Stomach smooth muscle (tissue), 2 donors: ENCODE measurements at regions not wholly inside any gene's neighbourhood (a gene's known extent, or its start where the extent isn't known, plus 50 kb on each side); places are given as distances from the start of the nearest gene placed in this dataset.

Source experiments
- H3K27ac ChIP-seq: one replicate; pipeline ENCODE4 v1.7.0; 2013; ENCODE audit warnings: mild to moderate bottlenecking, low read length, inconsistent platforms
- H3K27me3 ChIP-seq, 2 donors: one replicate each; pipeline ENCODE4 v1.7.0; 2013; ENCODE audit warnings: low read length in 2 of 2; ENCODE audit not compliant: insufficient read depth in 2 of 2, control insufficient read depth in 1 of 2
- H3K36me3 ChIP-seq, 2 donors: one replicate each; pipeline ENCODE4 v1.7.0; 2013; ENCODE audit warnings: low read length in 2 of 2; ENCODE audit not compliant: control insufficient read depth in 2 of 2, insufficient read depth in 2 of 2
- H3K4me1 ChIP-seq: one replicate; pipeline ENCODE4 v1.7.0; 2013; ENCODE audit warnings: low read length; ENCODE audit not compliant: control insufficient read depth, insufficient read depth
- H3K4me3 ChIP-seq, 2 donors: one replicate each; pipeline ENCODE4 v1.7.0; 2013; ENCODE audit warnings: low read length in 2 of 2
- H3K9ac ChIP-seq, 2 donors: one replicate each; pipeline ENCODE4 v1.7.0; 2013; ENCODE audit warnings: low read length in 2 of 2, mild to moderate bottlenecking in 1 of 2
- H3K9me3 ChIP-seq, 2 donors: one replicate each; pipeline ENCODE4 v1.7.0; 2013; ENCODE audit warnings: low read length in 2 of 2; ENCODE audit not compliant: control insufficient read depth in 2 of 2
- donor health status: healthy.
- donor health status: Pancreatic carcinoma.

DNA sequence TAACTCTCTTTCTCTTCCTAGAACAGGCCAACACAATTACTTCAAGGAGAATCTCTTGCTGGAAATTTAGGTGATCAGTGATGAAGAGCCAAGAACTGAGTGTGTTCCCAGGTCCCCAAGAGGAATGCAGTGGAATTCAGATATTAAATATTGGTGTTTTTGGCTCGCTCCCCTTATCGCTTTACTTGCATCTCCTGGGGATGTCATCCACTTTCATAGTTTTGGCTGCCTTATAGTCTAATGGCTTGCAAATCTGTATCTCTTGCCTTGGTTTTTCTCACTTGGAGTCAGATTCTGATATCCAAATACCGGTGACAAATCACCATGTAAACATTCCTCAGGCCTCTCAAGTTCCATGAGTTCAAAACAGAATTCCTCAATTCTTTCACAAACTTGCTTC is 151.0 kb upstream of the C1orf87 start:
- Histone ChIP-seq H3K27ac (no peak overlapping the region), H3K4me1 (peaks cover 3% of the 10 kb centered on the region), H3K4me3 (no peak overlapping the region), H3K9ac (no peak overlapping the region), H3K36me3 (no peaks in the 10 kb centered on the region), H3K27me3 (no peaks in the 10 kb centered on the region), H3K9me3 (no peaks in the 10 kb centered on the region)

DNA sequence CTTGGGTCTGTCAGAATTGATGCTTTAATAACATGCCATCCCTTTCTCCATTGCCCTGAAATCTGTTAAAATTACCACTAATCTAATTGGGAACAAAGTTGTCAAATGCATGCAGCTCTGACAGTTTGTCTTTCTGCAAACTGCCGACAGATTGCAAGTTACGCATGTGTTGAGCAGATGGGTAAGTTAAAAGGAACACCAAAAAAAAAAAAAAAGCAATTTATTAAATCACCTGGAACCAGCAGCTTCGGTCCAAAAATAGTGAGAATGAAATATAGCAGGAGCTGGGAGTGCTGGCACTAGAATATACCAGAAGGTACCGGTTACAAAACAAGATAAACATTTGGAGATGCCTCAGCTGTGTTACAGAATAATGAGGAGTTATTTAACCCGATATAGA is 149.6 kb upstream of the C1orf87 start:
- Histone ChIP-seq H3K36me3 (no peaks in the 10 kb centered on the region), H3K27me3 (no peaks in the 10 kb centered on the region), H3K9me3 (no peaks in the 10 kb centered on the region), H3K9ac (no peak overlapping the region), H3K27ac (no peak overlapping the region), H3K4me1 (peaks cover 3% of the 10 kb centered on the region), H3K4me3 (no peak overlapping the region)

DNA sequence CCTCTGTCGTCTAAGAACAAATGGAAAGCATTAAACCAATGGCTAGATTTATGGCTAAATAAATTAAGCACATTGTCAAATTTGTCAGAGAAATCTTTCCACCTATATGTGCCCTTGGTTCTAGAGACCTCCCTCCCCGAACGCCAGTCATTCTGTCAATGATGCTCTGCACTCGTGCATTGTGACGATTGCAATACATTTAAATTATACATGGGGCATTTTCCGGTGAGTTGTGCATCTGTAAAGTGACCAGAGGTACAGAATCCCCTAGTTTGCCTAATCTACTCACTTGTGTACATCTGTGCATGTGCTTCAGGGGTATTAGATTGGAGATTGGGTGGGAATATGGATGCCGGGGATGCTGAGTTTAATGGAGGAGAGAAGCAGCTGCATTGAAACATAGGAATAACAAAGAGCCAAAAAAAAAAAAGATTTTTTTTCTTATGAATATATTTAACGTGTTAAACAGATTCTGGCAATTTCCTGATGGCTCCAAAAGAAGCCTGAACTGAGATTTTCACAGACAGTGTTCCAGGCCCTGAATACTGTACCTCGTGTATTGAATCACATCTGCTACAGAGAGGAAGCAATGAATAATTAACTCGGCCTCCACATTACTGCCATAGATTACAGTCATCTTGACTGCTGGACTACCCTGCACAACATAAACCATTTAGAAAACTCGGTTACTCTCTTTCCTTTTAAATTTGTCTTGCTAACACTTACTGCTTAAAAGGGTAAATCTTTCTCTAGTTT is 149.0 kb upstream of the C1orf87 start:
- Histone ChIP-seq H3K27me3 (no peaks in the 10 kb centered on the region), H3K36me3 (no peaks in the 10 kb centered on the region), H3K9me3 (no peaks in the 10 kb centered on the region), H3K4me3 (no peak overlapping the region), H3K9ac (no peak overlapping the region), H3K4me1 (peaks cover 3% of the 10 kb centered on the region), H3K27ac (no peak overlapping the region)

DNA sequence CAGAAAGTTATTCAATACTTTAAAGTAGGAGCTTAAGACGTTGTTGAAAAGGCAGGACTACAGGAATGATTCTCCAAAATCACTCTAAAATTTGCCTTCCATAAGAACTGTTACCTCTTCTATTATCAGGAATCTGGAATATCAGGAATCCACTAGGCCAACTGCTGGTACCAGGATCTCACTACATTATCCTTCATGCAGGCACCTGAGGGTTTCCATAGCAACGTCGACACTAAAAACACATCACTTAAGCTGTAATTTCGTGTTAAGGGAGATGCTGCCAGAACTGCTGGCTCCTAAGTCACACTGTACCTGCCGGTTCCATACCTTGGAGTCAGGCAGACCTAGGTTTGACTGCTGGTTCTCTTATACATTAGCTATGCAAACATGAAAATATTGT is 139.7 kb upstream of the C1orf87 start:
- H3K36me3 ChIP-seq: no peaks in the 10 kb centered on the region
- H3K9ac ChIP-seq: no peak overlapping the region
- H3K9me3 ChIP-seq: no peaks in the 10 kb centered on the region
- no peak overlapping the region for H3K27ac ChIP-seq
- no peak overlapping the region for H3K4me3 ChIP-seq
- no peaks in the 10 kb centered on the region for H3K27me3 ChIP-seq
- no peaks in the 10 kb centered on the region for H3K4me1 ChIP-seq

DNA sequence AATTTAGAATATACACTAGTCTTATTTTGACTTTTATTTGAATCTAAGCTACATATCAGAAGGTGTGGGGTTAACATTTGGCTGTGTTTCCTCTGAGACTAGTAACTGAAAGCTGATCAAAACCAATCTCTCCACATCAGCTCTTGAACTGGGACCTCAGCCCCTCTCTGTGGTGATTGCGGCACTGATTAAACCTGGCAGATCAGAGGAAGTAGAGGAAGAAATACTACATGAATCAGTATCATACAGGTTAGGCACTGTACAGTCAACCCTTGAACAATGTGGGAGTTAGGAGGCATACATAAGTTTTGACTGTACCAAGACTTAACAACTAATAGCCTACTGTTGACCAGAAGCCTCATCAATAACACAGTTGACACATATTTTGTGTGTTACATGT is 122.5 kb upstream of the C1orf87 start:
- no peaks in the 10 kb centered on the region for H3K36me3 ChIP-seq
- H3K4me1 ChIP-seq: no peaks in the 10 kb centered on the region
- no peaks in the 10 kb centered on the region for H3K9me3 ChIP-seq

DNA sequence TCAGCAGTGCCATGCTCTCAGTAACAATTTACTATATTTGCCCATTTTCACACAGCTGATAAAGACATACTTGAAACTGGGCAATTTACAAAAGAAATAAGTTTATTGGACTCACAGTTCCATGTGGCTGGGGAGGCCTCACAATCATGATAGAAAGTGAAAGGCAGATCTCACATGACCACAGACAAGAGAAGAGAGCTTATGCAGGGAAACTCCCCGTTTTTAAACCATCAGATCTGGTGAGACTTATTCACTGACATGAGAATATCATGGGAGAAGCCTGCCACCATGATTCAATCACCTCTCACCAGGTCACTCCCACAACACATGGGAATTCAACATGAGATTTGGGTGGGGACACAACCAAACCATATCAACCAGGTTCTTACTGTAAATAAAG is 112.1 kb upstream of the C1orf87 start:
- Histone ChIP-seq H3K36me3 (no peaks in the 10 kb centered on the region), H3K9me3 (peaks cover 3 to 4% of the 10 kb centered on the region in 2 donors), H3K4me1 (no peaks in the 10 kb centered on the region), H3K27ac (no peak overlapping the region), H3K27me3 (no peaks in the 10 kb centered on the region), H3K4me3 (no peak overlapping the region), H3K9ac (no peak overlapping the region)

More for the DNA sequence above, 122.5 kb upstream of the C1orf87 start:
- Histone ChIP-seq H3K27me3 (no peaks in the 10 kb centered on the region), H3K9ac (no peak overlapping the region), H3K27ac (no peak overlapping the region), H3K4me3 (no peak overlapping the region)

DNA sequence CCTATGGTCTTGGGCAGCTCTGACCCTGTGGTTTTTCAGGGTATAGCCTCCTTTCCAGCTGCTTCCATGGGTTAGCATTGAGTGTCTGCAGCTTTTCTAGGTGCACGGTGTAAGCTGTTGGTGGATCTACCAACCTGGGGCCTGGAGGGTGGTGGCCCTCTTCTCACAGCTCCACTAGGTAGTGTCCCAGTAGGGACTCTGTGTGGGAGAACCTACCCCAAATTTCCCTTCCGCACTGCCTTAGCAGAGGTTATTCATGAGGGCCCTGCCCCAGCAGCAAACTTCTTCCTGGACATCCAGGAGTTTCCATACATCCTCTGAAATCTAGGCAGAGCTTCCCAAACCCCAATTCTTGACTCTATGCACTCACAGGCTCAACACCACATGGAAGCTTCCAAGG is 111.0 kb upstream of the C1orf87 start:
- Histone ChIP-seq H3K27ac (no peak overlapping the region), H3K27me3 (no peaks in the 10 kb centered on the region), H3K9me3 (peaks cover 0 to 4% of the 10 kb centered on the region in 2 donors), H3K36me3 (no peaks in the 10 kb centered on the region), H3K9ac (no peak overlapping the region), H3K4me1 (no peaks in the 10 kb centered on the region), H3K4me3 (no peak overlapping the region)

DNA sequence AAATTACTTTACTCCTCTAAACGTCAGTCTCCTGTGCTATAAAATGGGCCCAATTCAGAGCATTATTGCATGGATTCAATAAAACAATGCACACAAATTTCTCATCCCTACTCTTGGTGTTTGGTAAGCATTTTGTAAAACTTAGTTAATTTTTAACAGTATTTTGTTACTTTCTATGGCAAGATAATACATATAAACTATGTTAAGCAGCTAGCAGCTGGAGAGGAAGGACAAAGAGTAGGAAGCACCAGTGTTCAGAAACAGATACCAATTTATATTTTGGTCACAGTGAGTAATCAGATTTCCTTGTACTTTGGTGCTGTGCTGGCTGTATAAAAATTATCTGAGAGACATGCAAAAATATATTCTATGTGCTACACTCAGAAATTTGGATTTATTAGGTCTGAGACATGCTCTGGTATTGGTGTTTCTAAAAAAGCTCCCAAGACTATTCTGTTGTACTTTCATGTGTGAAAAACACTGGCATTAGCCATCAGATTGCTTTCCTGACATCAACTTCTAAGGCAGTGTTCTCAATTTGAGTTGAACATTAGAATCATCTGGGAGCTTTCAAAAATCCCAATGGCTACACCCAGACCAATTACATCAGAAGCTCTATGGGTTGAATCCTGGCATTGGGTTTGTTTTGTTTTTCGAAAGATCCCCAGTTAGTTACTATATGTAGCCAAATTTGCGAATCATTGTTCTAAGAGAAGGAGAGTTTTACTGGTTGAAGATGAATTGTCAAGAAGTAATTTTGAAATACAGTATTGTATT is 100.3 kb upstream of the C1orf87 start:
- no peaks in the 10 kb centered on the region for H3K9me3 ChIP-seq
- H3K27me3 ChIP-seq: no peaks in the 10 kb centered on the region
- no peaks in the 10 kb centered on the region for H3K4me1 ChIP-seq
- H3K4me3 ChIP-seq: no peak overlapping the region
- no peak overlapping the region for H3K9ac ChIP-seq
- no peak overlapping the region for H3K27ac ChIP-seq
- no peaks in the 10 kb centered on the region for H3K36me3 ChIP-seq

DNA sequence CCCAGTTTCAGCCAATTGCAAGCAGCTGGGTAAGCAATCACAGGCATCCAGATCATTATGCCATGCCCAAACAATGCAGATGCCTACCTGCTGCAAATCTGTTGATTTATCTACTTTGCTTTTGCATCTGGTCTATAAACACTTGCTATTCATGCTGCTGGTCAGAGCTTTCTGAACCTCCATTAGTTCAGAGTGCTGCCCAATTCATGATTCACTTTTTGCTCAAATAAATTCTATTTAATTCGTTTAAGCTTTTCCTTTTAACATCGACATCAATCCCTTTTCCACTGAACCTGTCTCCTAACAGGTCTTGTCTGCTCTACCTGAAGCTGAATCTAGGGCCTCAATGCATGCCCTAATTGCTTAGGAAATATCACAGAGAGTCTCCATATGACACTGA is 99.4 kb upstream of the C1orf87 start:
- Histone ChIP-seq H3K4me3 (no peak overlapping the region), H3K9me3 (no peaks in the 10 kb centered on the region), H3K36me3 (no peaks in the 10 kb centered on the region), H3K9ac (no peak overlapping the region), H3K4me1 (no peaks in the 10 kb centered on the region), H3K27me3 (no peaks in the 10 kb centered on the region), H3K27ac (no peak overlapping the region)

DNA sequence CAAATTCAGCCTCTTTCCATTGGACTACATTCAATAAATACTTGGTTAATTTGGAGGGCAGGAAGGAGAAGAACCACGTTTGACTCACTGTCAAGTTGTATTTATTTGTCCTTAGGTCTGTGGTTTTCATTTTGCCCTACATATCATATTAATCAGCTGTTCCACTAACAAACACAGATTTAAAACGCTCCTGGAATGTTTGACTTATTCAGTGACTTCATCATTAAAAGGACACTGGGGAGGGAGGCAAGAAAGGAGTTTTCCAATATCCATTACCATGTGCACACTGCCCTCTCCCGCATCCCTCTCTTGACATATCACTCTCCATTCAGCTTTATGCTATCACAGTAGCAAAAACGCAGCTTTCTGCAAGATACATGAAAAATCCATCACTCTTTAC is 98.2 kb upstream of the C1orf87 start:
- no peak overlapping the region for H3K27ac ChIP-seq
- H3K36me3 ChIP-seq: no peaks in the 10 kb centered on the region
- no peaks in the 10 kb centered on the region for H3K9me3 ChIP-seq
- H3K4me1 ChIP-seq: no peaks in the 10 kb centered on the region
- H3K9ac ChIP-seq: no peak overlapping the region
- H3K27me3 ChIP-seq: no peaks in the 10 kb centered on the region
- H3K4me3 ChIP-seq: no peak overlapping the region

DNA sequence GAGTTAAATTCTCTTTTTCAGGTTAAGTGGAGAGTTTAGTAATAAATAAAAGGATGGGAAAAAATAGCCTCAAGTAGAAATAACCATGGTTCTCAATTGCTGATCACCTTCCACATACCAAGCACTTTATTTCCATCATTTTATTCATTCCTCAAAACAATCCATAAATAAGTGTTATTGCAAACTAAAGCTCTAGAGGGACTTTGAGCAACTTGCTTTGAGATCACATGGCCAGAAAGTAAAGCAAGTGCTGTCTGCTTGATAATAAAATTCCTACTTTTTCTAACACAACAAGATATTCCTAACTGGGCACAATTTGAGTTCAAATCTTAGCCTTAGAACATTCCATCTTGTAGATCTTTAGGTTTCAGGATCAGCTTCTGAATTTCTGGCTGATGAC is 97.1 kb upstream of the C1orf87 start:
- no peak overlapping the region for H3K27ac ChIP-seq
- H3K9me3 ChIP-seq: no peaks in the 10 kb centered on the region
- H3K9ac ChIP-seq: no peak overlapping the region
- H3K27me3 ChIP-seq: no peaks in the 10 kb centered on the region
- no peaks in the 10 kb centered on the region for H3K4me1 ChIP-seq
- H3K36me3 ChIP-seq: no peaks in the 10 kb centered on the region
- H3K4me3 ChIP-seq: no peak overlapping the region
